NOMO-1 treated with dmso at 0.1 percent for 144 hours (cell line): ENCODE measurements at regions not wholly inside any gene's neighbourhood (a gene's known extent, or its start where the extent isn't known, plus 50 kb on each side); places are given as distances from the start of the nearest gene placed in this dataset.
A peak's percentile ranks its signal among the peaks of the same experiment; 100 is the strongest.
"Not testable (repeated sequence)": the region's sequence is repeated elsewhere in the genome, so short reads cannot be mapped to it uniquely, and the experiment has no call there.

Experiments
- DNase-seq: peaks from one replicate; lab custom pipeline; 2025; ENCODE audit not compliant: unreplicated experiment; lab: John Stamatoyannopoulos, UW

- DNase-seq, result peak; percentile 26
Measured at GRCh38 chrX:40380655-40381488, 199.9 kb upstream of the ATP6AP2 start.

- DNase-seq, result no peak
Measured at GRCh38 chrX:40377684-40378083, 203.1 kb upstream of the ATP6AP2 start.

- DNase-seq, result no peak
Measured at GRCh38 chrX:40374486-40374885, 206.3 kb upstream of the ATP6AP2 start.

GRCh38 chrX:40373641-40374040 lies 207.1 kb upstream of the ATP6AP2 start:
- DNase-seq, result no peak

GRCh38 chrX:40373025-40373424 lies 207.7 kb upstream of the ATP6AP2 start:
- DNase-seq, result no peak

GRCh38 chrX:40371376-40371775 lies 209.4 kb upstream of the ATP6AP2 start:
- DNase-seq, result no peak

- no peak for DNase-seq
Measured at GRCh38 chrX:40368611-40369061, 212.1 kb upstream of the ATP6AP2 start.

GRCh38 chrX:40366661-40367060 lies 214.1 kb upstream of the ATP6AP2 start:
- DNase-seq, result no peak

GRCh38 chrX:40362291-40362690 lies 218.5 kb upstream of the ATP6AP2 start:
- DNase-seq, result not testable (repeated sequence)

GRCh38 chrX:40360557-40360956 lies 220.2 kb upstream of the ATP6AP2 start:
- DNase-seq, result no peak

- no peak for DNase-seq
Measured at GRCh38 chrX:40359593-40359992, 221.2 kb upstream of the ATP6AP2 start.

GRCh38 chrX:40358994-40359393 lies 221.8 kb upstream of the ATP6AP2 start:
- no peak for DNase-seq

- DNase-seq, result no peak
Measured at GRCh38 chrX:40349251-40349650, 231.5 kb upstream of the ATP6AP2 start.

GRCh38 chrX:40346379-40346778 lies 234.4 kb upstream of the ATP6AP2 start:
- DNase-seq, result no peak

GRCh38 chrX:40343319-40343718 lies 237.5 kb upstream of the ATP6AP2 start:
- DNase-seq, result no peak

- DNase-seq, result no peak
Measured at GRCh38 chrX:40340116-40340515, 240.7 kb upstream of the ATP6AP2 start.

GRCh38 chrX:40333344-40333743 lies 235.6 kb upstream of the BCOR start:
- no peak for DNase-seq

- DNase-seq, result no peak
Measured at GRCh38 chrX:40331762-40332161, 234.0 kb upstream of the BCOR start.

GRCh38 chrX:40331353-40331752 lies 233.6 kb upstream of the BCOR start:
- DNase-seq, result no peak

GRCh38 chrX:40329616-40330015 lies 231.9 kb upstream of the BCOR start:
- peak; percentile 58 for DNase-seq

- DNase-seq, result no peak
Measured at GRCh38 chrX:40327085-40327484, 229.3 kb upstream of the BCOR start.

GRCh38 chrX:40326186-40326965 lies 228.6 kb upstream of the BCOR start:
- DNase-seq, result no peak
